Ovary (tissue), 3 donors: ENCODE measurements at regions not wholly inside any gene's neighbourhood (a gene's known extent, or its start where the extent isn't known, plus 50 kb on each side); places are given as distances from the start of the nearest gene placed in this dataset.

Experiments
- CTCF ChIP-seq, 3 donors: fragments of 450-650 bp in 2 of 3; fragments of 200-600 bp in 1 of 3; IDR thresholded peaks; one replicate each; pipeline versions ENCODE4 v1.5.1 to v1.8.0; 2016 to 2022; ENCODE audit warnings: antibody characterized with exemption in 3 of 3, mild to moderate bottlenecking in 1 of 3
- POLR2A ChIP-seq: fragments of 450-650 bp; IDR thresholded peaks from one replicate; pipeline ENCODE4 v1.6.1; 2017; ENCODE audit warnings: antibody characterized with exemption, mild to moderate bottlenecking, moderate library complexity
- donor health status: DM: no; HTN: no; CAD: no.

GRCh38 chr18:71115261-71115660 is 826.4 kb downstream of the SOCS6 start:
- no peak for TF ChIP-seq CTCF (IDR thresholded peaks at IDR 0.05)
- TF ChIP-seq POLR2A = no peak
